Astrocyte (in vitro differentiated cells and primary cell): ENCODE measurements at regions not wholly inside any gene's neighbourhood (a gene's known extent, or its start where the extent isn't known, plus 50 kb on each side); places are given as distances from the start of the nearest gene placed in this dataset.

Source experiments
- DNase-seq: peaks from one replicate; pipeline ENCODE4 v3.0.0-alpha.2; 2010; ENCODE audit warnings: low read depth
- FAIRE-seq: peaks from 2 replicates; lab custom pipeline; 2011; peaks lifted over from hg19 to GRCh38; lab: Jason Lieb, UNC
- H2AFZ ChIP-seq: 2 replicates; pipeline ENCODE4 v1.6.0; 2012; ENCODE audit warnings: low read depth, low read length, inconsistent platforms
- H3K27ac ChIP-seq: 2 replicates; pipeline ENCODE4 v1.5.1; 2011; ENCODE audit warnings: low read depth, low read length, inconsistent platforms
- H3K27me3 ChIP-seq: 2 replicates; pipeline ENCODE4 v1.6.0; 2011; ENCODE audit warnings: low read length, inconsistent platforms; ENCODE audit not compliant: insufficient read depth
- H3K36me3 ChIP-seq: 2 replicates; pipeline ENCODE4 v1.5.1; 2011; ENCODE audit warnings: low read length, inconsistent platforms; ENCODE audit not compliant: insufficient read depth
- H3K4me1 ChIP-seq: 2 replicates; pipeline ENCODE4 v1.5.1; 2011; ENCODE audit warnings: low read length, inconsistent platforms; ENCODE audit not compliant: insufficient read depth
- H3K4me2 ChIP-seq: 2 replicates; pipeline ENCODE4 v1.6.0; 2012; ENCODE audit warnings: low read length, inconsistent platforms
- H3K4me3 ChIP-seq: 2 replicates; pipeline ENCODE4 v1.5.1; 2011; ENCODE audit warnings: low read depth, mild to moderate bottlenecking, low read length, inconsistent platforms; ENCODE audit not compliant: insufficient read depth
- H3K79me2 ChIP-seq: 2 replicates; pipeline ENCODE4 v1.6.0; 2012; ENCODE audit warnings: mild to moderate bottlenecking, low read length, inconsistent platforms; ENCODE audit not compliant: insufficient read depth
- H3K9ac ChIP-seq: 2 replicates; pipeline ENCODE4 v1.6.0; 2012; ENCODE audit warnings: mild to moderate bottlenecking, low read length, inconsistent platforms
- H3K9me3 ChIP-seq: 2 replicates; pipeline ENCODE4 v1.5.1; 2012; ENCODE audit warnings: low read depth, mild to moderate bottlenecking, low read length, inconsistent platforms; ENCODE audit not compliant: insufficient read depth
- H4K20me1 ChIP-seq: 2 replicates; pipeline ENCODE4 v1.6.0; 2012; ENCODE audit warnings: low read length, inconsistent platforms; ENCODE audit not compliant: insufficient read depth
- H3K27ac Mint-ChIP-seq: one replicate; pipeline ENCODE4 v1.8.0; 2021; ENCODE audit warnings: mild to moderate bottlenecking, mixed read lengths; ENCODE audit not compliant: unreplicated experiment
- H3K27me3 Mint-ChIP-seq: one replicate; pipeline ENCODE4 v1.8.0; 2021; ENCODE audit warnings: low read depth, mixed read lengths; ENCODE audit not compliant: unreplicated experiment
- H3K36me3 Mint-ChIP-seq: one replicate; pipeline ENCODE4 v1.8.0; 2021; ENCODE audit warnings: low read depth, mixed read lengths; ENCODE audit not compliant: unreplicated experiment
- H3K4me1 Mint-ChIP-seq: one replicate; pipeline ENCODE4 v1.8.0; 2021; ENCODE audit warnings: low read depth, mixed read lengths; ENCODE audit not compliant: unreplicated experiment
- H3K4me3 Mint-ChIP-seq: one replicate; pipeline ENCODE4 v1.8.0; 2021; ENCODE audit warnings: mild to moderate bottlenecking, moderate library complexity, mixed read lengths; ENCODE audit not compliant: unreplicated experiment
- H3K9me3 Mint-ChIP-seq: one replicate; pipeline ENCODE4 v1.8.0; 2021; ENCODE audit warnings: mild to moderate bottlenecking, mixed read lengths; ENCODE audit not compliant: unreplicated experiment
- CTCF ChIP-seq: IDR thresholded peaks from 2 replicates; pipeline ENCODE4 v1.5.1; 2011; ENCODE audit warnings: low read depth, mild to moderate bottlenecking, inconsistent platforms, low read length, moderate library complexity; ENCODE audit not compliant: insufficient read depth
- EZH2 ChIP-seq: IDR thresholded peaks from 2 replicates; pipeline ENCODE4 v1.6.1; 2012; ENCODE audit warnings: mild to moderate bottlenecking, low read length, inconsistent platforms; ENCODE audit not compliant: insufficient read depth

- Histone ChIP-seq H3K4me3 (no peak overlapping the region), H3K36me3 (no peaks in the 10 kb centered on the region), H2AFZ (no peak overlapping the region), H3K9ac (no peak overlapping the region), H3K79me2 (no peaks in the 10 kb centered on the region), H3K4me1 (peaks cover 16% of the 10 kb centered on the region), H3K27ac (no peak overlapping the region), H3K9me3 (no peaks in the 10 kb centered on the region), H3K27me3 (no peaks in the 10 kb centered on the region), H4K20me1 (no peaks in the 10 kb centered on the region), H3K4me2 (no peak overlapping the region)
- Mint-ChIP-seq H3K27me3 (no peaks in the 10 kb centered on the region), H3K4me1 (peaks cover 16% of the 10 kb centered on the region), H3K4me3 (no peak overlapping the region), H3K27ac (no peak overlapping the region), H3K36me3 (no peaks in the 10 kb centered on the region), H3K9me3 (no peaks in the 10 kb centered on the region)
- DNase-seq (no peak), FAIRE-seq (no peak)
- TF ChIP-seq CTCF = no peak
Measured at GRCh38 chr6:3987576-3987975, 91.4 kb downstream of the FAM217A start.

- Histone ChIP-seq H3K4me2 (peak overlapping the region; percentile 78), H3K9me3 (no peaks in the 10 kb centered on the region), H4K20me1 (no peaks in the 10 kb centered on the region), H2AFZ (peak overlapping the region; percentile 65), H3K27me3 (no peaks in the 10 kb centered on the region), H3K4me1 (peaks cover 16% of the 10 kb centered on the region), H3K36me3 (no peaks in the 10 kb centered on the region), H3K79me2 (no peaks in the 10 kb centered on the region), H3K27ac (no peak overlapping the region), H3K9ac (peak overlapping the region; percentile 54), H3K4me3 (peak overlapping the region; percentile 37)
- Mint-ChIP-seq H3K4me1 (peaks cover 16% of the 10 kb centered on the region), H3K27me3 (no peaks in the 10 kb centered on the region), H3K4me3 (no peak overlapping the region), H3K9me3 (no peaks in the 10 kb centered on the region), H3K27ac (no peak overlapping the region), H3K36me3 (no peaks in the 10 kb centered on the region)
- DNase-seq (peak; percentile 70), FAIRE-seq (peak; percentile 74)
- no peak for TF ChIP-seq EZH2
- TF ChIP-seq CTCF = peak; percentile 90
Measured at GRCh38 chr6:3990692-3991491, 88.0 kb downstream of the FAM217A start.

GRCh38 chr6:3991941-3992340 lies 87.0 kb downstream of the FAM217A start:
- no peak overlapping the region for H3K4me3 ChIP-seq
- Mint-ChIP-seq H3K27ac (no peak overlapping the region), H3K4me3 (no peak overlapping the region), H3K9me3 (no peaks in the 10 kb centered on the region), H3K4me1 (peaks cover 16% of the 10 kb centered on the region), H3K36me3 (no peaks in the 10 kb centered on the region), H3K27me3 (no peaks in the 10 kb centered on the region)
- H3K4me2 ChIP-seq = no peak overlapping the region
- no peak for FAIRE-seq
- TF ChIP-seq EZH2 = no peak
- no peaks in the 10 kb centered on the region for H3K9me3 ChIP-seq
- no peak overlapping the region for H3K27ac ChIP-seq
- no peaks in the 10 kb centered on the region for H3K79me2 ChIP-seq
- H3K36me3 ChIP-seq = no peaks in the 10 kb centered on the region
- H3K4me1 ChIP-seq = peaks cover 9% of the 10 kb centered on the region
- no peak for DNase-seq
- H2AFZ ChIP-seq = no peak overlapping the region
- peaks cover 5% of the 10 kb centered on the region for H4K20me1 ChIP-seq
- no peaks in the 10 kb centered on the region for H3K27me3 ChIP-seq
- H3K9ac ChIP-seq = no peak overlapping the region
